LNCAP (cell line): ENCODE measurements at regions not wholly inside any gene's neighbourhood (a gene's known extent, or its start where the extent isn't known, plus 50 kb on each side); places are given as distances from the start of the nearest gene placed in this dataset.

Source experiments
- TF ChIP-seq, protein P1 (sequence below): fragments of 450-650 bp; IDR thresholded peaks from 2 replicates; pipeline ENCODE4 v1.5.1; 2017; ENCODE audit warnings: mild to moderate bottlenecking

DNA sequence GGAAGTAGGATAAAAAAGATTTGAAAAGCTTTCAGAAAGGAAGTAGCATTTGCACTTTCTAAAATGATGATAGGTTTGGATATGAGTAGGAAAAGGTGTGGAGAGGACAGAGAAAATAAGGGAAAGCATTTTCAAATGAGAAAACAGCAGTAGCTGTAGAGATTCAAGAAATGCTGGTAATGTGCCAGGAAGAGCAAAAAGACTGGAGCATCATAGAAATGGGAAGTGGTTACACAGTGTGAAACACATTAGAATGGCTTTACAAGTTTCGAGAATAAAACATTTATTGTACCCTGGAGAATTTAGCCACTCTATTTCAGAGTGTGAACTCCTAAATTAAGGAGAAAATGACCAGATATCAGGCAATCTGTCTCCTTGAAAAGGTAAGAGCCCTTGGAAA lies 108.3 kb upstream of the CHL1 start:
- TF ChIP-seq, protein P1, sequence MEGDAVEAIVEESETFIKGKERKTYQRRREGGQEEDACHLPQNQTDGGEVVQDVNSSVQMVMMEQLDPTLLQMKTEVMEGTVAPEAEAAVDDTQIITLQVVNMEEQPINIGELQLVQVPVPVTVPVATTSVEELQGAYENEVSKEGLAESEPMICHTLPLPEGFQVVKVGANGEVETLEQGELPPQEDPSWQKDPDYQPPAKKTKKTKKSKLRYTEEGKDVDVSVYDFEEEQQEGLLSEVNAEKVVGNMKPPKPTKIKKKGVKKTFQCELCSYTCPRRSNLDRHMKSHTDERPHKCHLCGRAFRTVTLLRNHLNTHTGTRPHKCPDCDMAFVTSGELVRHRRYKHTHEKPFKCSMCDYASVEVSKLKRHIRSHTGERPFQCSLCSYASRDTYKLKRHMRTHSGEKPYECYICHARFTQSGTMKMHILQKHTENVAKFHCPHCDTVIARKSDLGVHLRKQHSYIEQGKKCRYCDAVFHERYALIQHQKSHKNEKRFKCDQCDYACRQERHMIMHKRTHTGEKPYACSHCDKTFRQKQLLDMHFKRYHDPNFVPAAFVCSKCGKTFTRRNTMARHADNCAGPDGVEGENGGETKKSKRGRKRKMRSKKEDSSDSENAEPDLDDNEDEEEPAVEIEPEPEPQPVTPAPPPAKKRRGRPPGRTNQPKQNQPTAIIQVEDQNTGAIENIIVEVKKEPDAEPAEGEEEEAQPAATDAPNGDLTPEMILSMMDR: no peak

DNA sequence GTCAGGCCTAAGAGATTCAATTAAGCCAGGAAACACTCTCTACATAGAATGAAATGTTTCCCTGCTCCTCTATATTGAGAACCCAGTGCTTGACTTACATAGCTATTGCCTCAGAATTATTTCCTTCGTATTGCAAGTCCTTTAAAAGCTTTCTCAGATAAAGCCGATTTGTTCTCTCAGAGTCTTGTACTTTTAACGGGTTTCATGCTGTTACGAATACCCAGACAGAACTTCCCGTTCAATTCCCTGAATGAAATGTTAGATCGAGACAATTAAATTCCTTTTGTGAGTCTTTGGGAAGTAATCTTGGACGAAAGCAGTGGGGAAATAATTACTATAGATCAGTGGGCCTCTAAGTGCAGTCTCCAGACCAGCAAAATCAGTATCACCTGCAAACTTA lies 102.8 kb upstream of the CHL1 start:
- TF ChIP-seq, protein P1: no peak

DNA sequence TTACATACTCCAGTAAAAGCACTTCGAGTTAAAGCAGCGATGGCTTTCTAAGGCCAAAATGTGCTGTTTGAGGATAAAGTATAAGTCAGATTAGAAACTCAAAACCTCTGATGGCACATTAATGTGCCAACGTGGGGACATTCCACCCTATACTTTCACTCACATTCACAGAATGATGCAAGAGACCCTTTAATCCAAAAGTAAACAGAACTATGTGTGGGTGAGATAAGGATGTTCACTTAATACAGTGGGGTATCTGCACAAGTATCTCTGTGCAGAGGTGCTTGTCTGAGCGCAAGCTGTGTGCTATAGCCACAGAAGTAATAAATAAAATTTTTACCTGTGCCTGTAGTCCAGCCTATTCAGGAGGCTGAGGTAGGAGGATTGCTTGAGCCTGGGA lies 100.3 kb upstream of the CHL1 start:
- TF ChIP-seq, protein P1: no peak

GRCh38 chr3:97417-98258 lies 98.9 kb upstream of the CHL1 start:
- TF ChIP-seq, protein P1: no peak

DNA sequence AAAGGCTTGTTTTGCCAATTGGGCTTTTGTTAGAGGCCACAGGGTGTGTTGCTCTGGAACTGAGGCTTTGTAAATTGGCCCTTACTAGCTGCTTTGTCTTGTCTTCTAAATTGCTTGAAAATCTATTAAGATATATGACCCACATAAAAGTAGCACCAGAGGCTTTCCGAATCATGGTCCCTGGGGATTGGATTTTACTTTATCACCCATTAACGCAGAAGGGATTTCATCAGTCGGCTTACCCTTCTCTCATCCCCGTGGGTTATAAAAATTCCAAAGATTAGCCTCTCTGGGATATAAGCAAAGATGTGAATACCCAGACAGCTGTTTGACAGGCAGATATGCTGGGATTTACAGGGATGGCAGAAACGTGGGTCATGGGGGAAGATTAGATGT lies 98.3 kb upstream of the CHL1 start:
- TF ChIP-seq, protein P1: no peak

DNA sequence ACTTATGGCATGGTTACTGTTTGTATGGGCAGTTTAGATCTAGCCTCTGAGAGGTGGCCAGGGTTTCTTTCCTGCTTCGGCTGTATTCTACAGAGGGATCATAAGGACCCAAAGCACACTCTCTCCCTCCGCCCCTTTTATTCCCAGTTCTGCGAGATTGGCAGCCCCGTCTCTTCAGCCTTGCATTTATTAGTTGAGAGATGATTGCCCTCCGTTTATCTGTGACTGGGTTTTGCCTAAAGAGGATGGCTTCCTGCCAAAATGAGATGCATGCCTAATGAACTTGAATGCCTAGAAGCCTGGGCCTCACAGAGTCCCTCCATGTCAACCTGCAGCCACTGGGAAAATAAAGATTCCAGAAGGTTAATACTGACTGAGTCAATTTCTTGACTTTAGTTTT lies 97.1 kb upstream of the CHL1 start:
- TF ChIP-seq, protein P1: no peak

- TF ChIP-seq, protein P1: no peak
Observed at GRCh38 chr3:102484-102883, 94.1 kb upstream of the CHL1 start.
